ENCODE measurements at regions not wholly inside any gene's neighbourhood (a gene's known extent, or its start where the extent isn't known, plus 50 kb on each side); places are given as distances from the start of the nearest gene placed in this dataset.

- Histone ChIP-seq H3K27ac (ENCODE audit: low read depth, low read length, poor library complexity, severe bottlenecking) (no peak overlapping the region), H3K9me3 (ENCODE audit: low read length) (no peaks in the 10 kb centered on the region), H2AFZ (ENCODE audit: low read length) (no peak overlapping the region), H3K36me3 (ENCODE audit: insufficient read depth, low read length) (no peaks in the 10 kb centered on the region), H3K4me2 (ENCODE audit: low read length) (no peak overlapping the region), H3K79me2 (ENCODE audit: insufficient read depth, low read length) (no peaks in the 10 kb centered on the region), H3K9ac (ENCODE audit: low read length) (no peak overlapping the region), H3K4me3 (ENCODE audit: low read depth, low read length, poor library complexity, severe bottlenecking) (no peak overlapping the region), H3K27me3 (ENCODE audit: insufficient read depth, low read length) (no peaks in the 10 kb centered on the region), H3F3A (ENCODE audit: insufficient read depth, low read length) (no peaks in the 10 kb centered on the region), H4K20me1 (ENCODE audit: insufficient read depth, low read length) (no peaks in the 10 kb centered on the region), H3K9me2 (ENCODE audit: low read depth, low read length) (no peaks in the 10 kb centered on the region), H3K4me1 (ENCODE audit: insufficient read depth, low read length, severe bottlenecking) (no peaks in the 10 kb centered on the region)
- TF ChIP-seq EZH2 (IDR thresholded peaks at IDR 0.05; ENCODE audit: borderline replicate concordance, low read length) (no peak), CTCF (IDR thresholded peaks at IDR 0.05; ENCODE audit: low read length) (no peak)
Measured at GRCh38 chr4:30865691-30866090, 145.5 kb downstream of the PCDH7 start.

- Histone ChIP-seq H3K9ac (ENCODE audit: low read length) (no peak overlapping the region), H3K79me2 (ENCODE audit: insufficient read depth, low read length) (no peaks in the 10 kb centered on the region), H3K4me1 (ENCODE audit: insufficient read depth, low read length, severe bottlenecking) (no peaks in the 10 kb centered on the region), H3F3A (ENCODE audit: insufficient read depth, low read length) (no peaks in the 10 kb centered on the region), H3K27me3 (ENCODE audit: insufficient read depth, low read length) (no peaks in the 10 kb centered on the region), H3K9me2 (ENCODE audit: low read depth, low read length) (no peaks in the 10 kb centered on the region), H3K9me3 (ENCODE audit: low read length) (no peaks in the 10 kb centered on the region), H3K4me2 (ENCODE audit: low read length) (no peak overlapping the region), H4K20me1 (ENCODE audit: insufficient read depth, low read length) (no peaks in the 10 kb centered on the region), H2AFZ (ENCODE audit: low read length) (no peak overlapping the region), H3K27ac (ENCODE audit: low read depth, low read length, poor library complexity, severe bottlenecking) (no peak overlapping the region), H3K4me3 (ENCODE audit: low read depth, low read length, poor library complexity, severe bottlenecking) (no peak overlapping the region), H3K36me3 (ENCODE audit: insufficient read depth, low read length) (no peaks in the 10 kb centered on the region)
- TF ChIP-seq CTCF (IDR thresholded peaks at IDR 0.05; ENCODE audit: low read length) (no peak), EZH2 (IDR thresholded peaks at IDR 0.05; ENCODE audit: borderline replicate concordance, low read length) (no peak)
Measured at GRCh38 chr4:30866346-30866745, 146.2 kb downstream of the PCDH7 start.

GRCh38 chr4:30866907-30867306 is 146.7 kb downstream of the PCDH7 start:
- H3K4me3 ChIP-seq (ENCODE audit: low read depth, low read length, poor library complexity, severe bottlenecking): no peak overlapping the region

More at GRCh38 chr4:30866907-30867306, 146.7 kb downstream of the PCDH7 start:
- no peak overlapping the region for H3K27ac ChIP-seq (ENCODE audit: low read depth, low read length, poor library complexity, severe bottlenecking)
- H3K9ac ChIP-seq (ENCODE audit: low read length): no peak overlapping the region
- H3F3A ChIP-seq (ENCODE audit: insufficient read depth, low read length): no peaks in the 10 kb centered on the region
- H3K27me3 ChIP-seq (ENCODE audit: insufficient read depth, low read length): no peaks in the 10 kb centered on the region
- H3K9me2 ChIP-seq (ENCODE audit: low read depth, low read length): no peaks in the 10 kb centered on the region
- H3K4me1 ChIP-seq (ENCODE audit: insufficient read depth, low read length, severe bottlenecking): no peaks in the 10 kb centered on the region
- H3K79me2 ChIP-seq (ENCODE audit: insufficient read depth, low read length): no peaks in the 10 kb centered on the region
- TF ChIP-seq CTCF (IDR thresholded peaks at IDR 0.05; ENCODE audit: low read length) (no peak), EZH2 (IDR thresholded peaks at IDR 0.05; ENCODE audit: borderline replicate concordance, low read length) (no peak)
- no peaks in the 10 kb centered on the region for H4K20me1 ChIP-seq (ENCODE audit: insufficient read depth, low read length)
- H3K4me2 ChIP-seq (ENCODE audit: low read length): no peak overlapping the region
- no peaks in the 10 kb centered on the region for H3K9me3 ChIP-seq (ENCODE audit: low read length)
- H3K36me3 ChIP-seq (ENCODE audit: insufficient read depth, low read length): no peaks in the 10 kb centered on the region
- H2AFZ ChIP-seq (ENCODE audit: low read length): no peak overlapping the region

Data from OCI-LY1 (cell line).